Lower leg skin (tissue), 3 donors: ENCODE measurements at regions not wholly inside any gene's neighbourhood (a gene's known extent, or its start where the extent isn't known, plus 50 kb on each side); places are given as distances from the start of the nearest gene placed in this dataset.

ENCODE experiments used
- CTCF ChIP-seq, 3 donors: fragments of 450-650 bp; IDR thresholded peaks; one replicate each; pipeline ENCODE4 v1.5.1; 2016; ENCODE audit warnings: antibody characterized with exemption in 3 of 3, mild to moderate bottlenecking in 3 of 3, moderate library complexity in 2 of 3
- POLR2A ChIP-seq, 2 donors: fragments of 450-650 bp; IDR thresholded peaks; one replicate each; pipeline ENCODE4 v1.6.1; 2016 to 2017; ENCODE audit warnings: antibody characterized with exemption in 2 of 2, mild to moderate bottlenecking in 1 of 2, moderate library complexity in 1 of 2

GRCh38 chr16:54813778-54814177, 116.9 kb upstream of the IRX5 start:
- no peak for TF ChIP-seq CTCF (IDR thresholded peaks at IDR 0.05)
- TF ChIP-seq POLR2A (IDR thresholded peaks at IDR 0.05), result no peak
